ENCODE measurements at regions not wholly inside any gene's neighbourhood (a gene's known extent, or its start where the extent isn't known, plus 50 kb on each side); places are given as distances from the start of the nearest gene placed in this dataset.

GRCh38 chr11:134581121-134581626, 169.1 kb upstream of the B3GAT1 start:
- TF ChIP-seq POLR2A (IDR thresholded peaks at IDR 0.05) (no peak), CTCF (IDR thresholded peaks at IDR 0.05 in 4 of 5, conservative IDR thresholded peaks at IDR 0.05 in 1 of 5) (no peak)
